IMR-90 (cell line): ENCODE measurements at regions not wholly inside any gene's neighbourhood (a gene's known extent, or its start where the extent isn't known, plus 50 kb on each side); places are given as distances from the start of the nearest gene placed in this dataset.
"Not testable (repeated sequence)": the region's sequence is repeated elsewhere in the genome, so short reads cannot be mapped to it uniquely, and the experiment has no call there.

Experiments used
- ATAC-seq: fragments of 200-7000 bp; cut with Tn5 transposase; 2 replicates; pipeline ENCODE4 v1.9.1; 2020; ENCODE audit warnings: low read depth, mild to moderate bottlenecking, moderate library complexity
- BruUV-seq: library from RNA; stranded (reverse); fragments of 400-500 nt; replicated peaks from 2 replicates; lab custom pipeline; 2021; lab: Mats Ljungman, UMichigan
- CTCF ChIA-PET: fragments of 300-600 bp; formaldehyde crosslinking; extraction: SDS; loops from one replicate; lab custom pipeline; 2021; ENCODE audit warnings: antibody characterized with exemption; lab: Yijun Ruan, JAX
- POLR2A ChIA-PET: fragments of 300-600 bp; sonication (Branson Sonifier 250); formaldehyde crosslinking; loops from one replicate; lab custom pipeline; 2022; ENCODE audit warnings: antibody characterized with exemption; ENCODE audit not compliant: unreplicated experiment; lab: Charles Lee
- DNase-seq: peaks from one replicate; pipeline ENCODE4 v3.0.0; 2013
- H2AFZ ChIP-seq: replicated peaks from 2 replicates; pipeline ENCODE3; 2013; ENCODE audit warnings: low read length, mild to moderate bottlenecking; ENCODE audit not compliant: poor library complexity
- H2AK5ac ChIP-seq: 2 replicates; pipeline ENCODE4 v1.6.1; 2013; ENCODE audit warnings: low read depth, low read length, inconsistent platforms
- H2AK9ac ChIP-seq: replicated peaks from 2 replicates; pipeline ENCODE3; 2013; ENCODE audit warnings: mild to moderate bottlenecking, low read depth, low read length, moderate library complexity; ENCODE audit not compliant: poor library complexity
- H2BK120ac ChIP-seq: 2 replicates; pipeline ENCODE4 v1.6.1; 2013; ENCODE audit warnings: low read depth, low read length, inconsistent platforms
- H2BK15ac ChIP-seq: 3 replicates; pipeline ENCODE4 v1.6.1; 2013; ENCODE audit warnings: low read depth, low read length, inconsistent platforms
- H2BK20ac ChIP-seq: 2 replicates; pipeline ENCODE4 v1.6.1; 2013; ENCODE audit warnings: low read depth, mild to moderate bottlenecking, inconsistent platforms, low read length, moderate library complexity
- H2BK5ac ChIP-seq: 2 replicates; pipeline ENCODE4 v1.6.1; 2013; ENCODE audit warnings: mild to moderate bottlenecking, low read depth, low read length, inconsistent platforms; ENCODE audit not compliant: poor library complexity, severe bottlenecking
- H3K14ac ChIP-seq: replicated peaks from 2 replicates; pipeline ENCODE4 v1.6.1; 2013; ENCODE audit warnings: low read depth, low read length, inconsistent platforms
- H3K18ac ChIP-seq: 2 replicates; pipeline ENCODE4 v1.6.1; 2013; ENCODE audit warnings: low read depth, low read length, control low read depth
- H3K23ac ChIP-seq: 2 replicates; pipeline ENCODE4 v1.6.1; 2013; ENCODE audit warnings: low read depth, low read length, inconsistent platforms
- H3K27ac ChIP-seq: 2 replicates; pipeline ENCODE4 v1.5.1; 2013; ENCODE audit warnings: mild to moderate bottlenecking, control low read depth, low read length; ENCODE audit not compliant: insufficient read depth
- H3K27me3 ChIP-seq: 2 replicates; pipeline ENCODE4 v1.6.1; 2013; ENCODE audit warnings: low read length; ENCODE audit not compliant: control insufficient read depth, insufficient read depth
- H3K36me3 ChIP-seq: 2 replicates; pipeline ENCODE4 v1.6.1; 2013; ENCODE audit warnings: low read length, mixed read lengths; ENCODE audit not compliant: control insufficient read depth, insufficient read depth
- H3K4ac ChIP-seq: 2 replicates; pipeline ENCODE4 v1.6.1; 2013; ENCODE audit warnings: low read depth, low read length, inconsistent platforms
- H3K4me1 ChIP-seq: 2 replicates; pipeline ENCODE4 v1.6.1; 2013; ENCODE audit warnings: low read length, mixed read lengths; ENCODE audit not compliant: control insufficient read depth, insufficient read depth
- H3K4me2 ChIP-seq: 2 replicates; pipeline ENCODE4 v1.6.1; 2013; ENCODE audit warnings: low read depth, mild to moderate bottlenecking, control low read depth, low read length, moderate library complexity
- H3K4me3 ChIP-seq: 2 replicates; pipeline ENCODE4 v1.5.1; 2013; ENCODE audit warnings: low read depth, mild to moderate bottlenecking, control low read depth, low read length, moderate library complexity; ENCODE audit not compliant: insufficient read depth
- H3K56ac ChIP-seq: 2 replicates; pipeline ENCODE4 v1.6.1; 2013; ENCODE audit warnings: low read length, inconsistent platforms; ENCODE audit not compliant: insufficient read depth; ENCODE audit errors: extremely low read depth
- H3K79me1 ChIP-seq, 2 experiments: 2 replicates each; pipeline ENCODE4 v1.6.1; 2013; ENCODE audit warnings: low read length in 2 of 2, inconsistent platforms in 1 of 2, low read depth in 1 of 2
- H3K9ac ChIP-seq: 2 replicates; pipeline ENCODE4 v1.6.1; 2013; ENCODE audit warnings: low read depth, low read length, control low read depth
- H3K9me1 ChIP-seq: 2 replicates; pipeline ENCODE4 v1.6.1; 2013; ENCODE audit warnings: low read length, inconsistent platforms; ENCODE audit not compliant: insufficient read depth
- H3K9me3 ChIP-seq: 2 replicates; pipeline ENCODE4 v1.6.1; 2013; ENCODE audit warnings: low read length; ENCODE audit not compliant: control insufficient read depth, insufficient read depth
- H4K20me1 ChIP-seq: 2 replicates; pipeline ENCODE4 v1.6.1; 2013; ENCODE audit warnings: low read length, inconsistent platforms; ENCODE audit not compliant: insufficient read depth
- H4K5ac ChIP-seq: 2 replicates; pipeline ENCODE4 v1.6.1; 2013; ENCODE audit warnings: mild to moderate bottlenecking, low read depth, low read length, control low read depth
- H4K8ac ChIP-seq, 2 experiments: 2 replicates each; pipeline ENCODE4 v1.6.1; 2013; ENCODE audit warnings: low read depth in 2 of 2, low read length in 2 of 2, control low read depth in 1 of 2, inconsistent platforms in 1 of 2
- H4K91ac ChIP-seq: 2 replicates; pipeline ENCODE4 v1.6.1; 2013; ENCODE audit warnings: low read depth, low read length, inconsistent platforms; ENCODE audit not compliant: insufficient read depth
- dilution Hi-C: fragments of 300-500 bp; cut with HindIII; formaldehyde crosslinking; loops from one replicate; pipeline ENCODE4 v1.14.3; 2018; ENCODE audit warnings: low sequenced_read_pairs; ENCODE audit not compliant: unreplicated experiment
- in situ Hi-C: fragments of 300-500 bp; cut with MboI; formaldehyde crosslinking; loops from 3 replicates; pipeline ENCODE4 v1.14.3; 2019; ENCODE audit warnings: low sequenced_read_pairs, inconsistent platforms, mixed read lengths
- intact Hi-C: fragments of 100-400 bp; cut with micrococcal nuclease; formaldehyde crosslinking; loops from 2 replicates; pipeline ENCODE4 v1.10.0; 2022

GRCh38 chr14:85077716-85078115 lies 452.2 kb upstream of the FLRT2 start:
- DNase-seq, result peak; percentile 8
- H2BK5ac ChIP-seq, H4K8ac ChIP-seq, H3K36me3 ChIP-seq, H3K56ac ChIP-seq, H2BK120ac ChIP-seq, H4K20me1 ChIP-seq, H3K79me1 ChIP-seq, H3K9ac ChIP-seq, H2AK5ac ChIP-seq, H2AFZ ChIP-seq, intact Hi-C loops, H3K14ac ChIP-seq, H3K18ac ChIP-seq, POLR2A ChIA-PET, H2AK9ac ChIP-seq, H2BK15ac ChIP-seq, H4K91ac ChIP-seq, H3K4me2 ChIP-seq, ATAC-seq, H3K9me1 ChIP-seq, H3K27me3 ChIP-seq, H3K27ac ChIP-seq, dilution Hi-C loops, H3K9me3 ChIP-seq, BruUV-seq, H3K4me3 ChIP-seq, H3K4me1 ChIP-seq, H3K23ac ChIP-seq, H2BK20ac ChIP-seq, CTCF ChIA-PET, H4K5ac ChIP-seq, H3K4ac ChIP-seq, in situ Hi-C loops: not testable (repeated sequence)
